HG03439 (cell line): ENCODE measurements at regions not wholly inside any gene's neighbourhood (a gene's known extent, or its start where the extent isn't known, plus 50 kb on each side); places are given as distances from the start of the nearest gene placed in this dataset.

ENCODE experiments used
- ATAC-seq: cut with Tn5 transposase; IDR thresholded peaks from one replicate; pipeline ENCODE4 v1.9.1; 2021; ENCODE audit warnings: mild to moderate bottlenecking, moderate library complexity; ENCODE audit not compliant: unreplicated experiment

GRCh38 chr10:2871673-2872219 is 195.6 kb upstream of the PFKP start:
- ATAC-seq: no peak

- ATAC-seq: no peak
These were observed 196.7 kb upstream of the PFKP start for GRCh38 chr10:2870654-2871053.

GRCh38 chr10:2867788-2868299 is 199.5 kb upstream of the PFKP start:
- no peak for ATAC-seq

GRCh38 chr10:2866569-2866968 is 200.8 kb upstream of the PFKP start:
- ATAC-seq: no peak

- no peak for ATAC-seq
These were observed 205.6 kb upstream of the PFKP start for GRCh38 chr10:2861632-2862210.

- ATAC-seq: no peak
These were observed 208.9 kb upstream of the PFKP start for GRCh38 chr10:2858452-2858851.

GRCh38 chr10:2856598-2856997 is 210.8 kb upstream of the PFKP start:
- no peak for ATAC-seq

GRCh38 chr10:2852574-2853323 is 214.6 kb upstream of the PFKP start:
- no peak for ATAC-seq

GRCh38 chr10:2851566-2851965 is 215.8 kb upstream of the PFKP start:
- ATAC-seq: no peak

- ATAC-seq: no peak
These were observed 217.1 kb upstream of the PFKP start for GRCh38 chr10:2850202-2850601.

- no peak for ATAC-seq
These were observed 222.4 kb upstream of the PFKP start for GRCh38 chr10:2844925-2845324.

- no peak for ATAC-seq
These were observed 228.1 kb upstream of the PFKP start for GRCh38 chr10:2839081-2839725.

- no peak for ATAC-seq
These were observed 229.7 kb upstream of the PFKP start for GRCh38 chr10:2837674-2838073.

GRCh38 chr10:2836921-2837662 is 230.3 kb upstream of the PFKP start:
- ATAC-seq: no peak

- ATAC-seq: no peak
These were observed 233.1 kb upstream of the PFKP start for GRCh38 chr10:2834214-2834613.

GRCh38 chr10:2831509-2831908 is 235.8 kb upstream of the PFKP start:
- ATAC-seq: no peak

- ATAC-seq: no peak
These were observed 238.6 kb upstream of the PFKP start for GRCh38 chr10:2828741-2829140.

GRCh38 chr10:2826675-2827074 is 240.7 kb upstream of the PFKP start:
- ATAC-seq: no peak

GRCh38 chr10:2825841-2826240 is 241.5 kb upstream of the PFKP start:
- no peak for ATAC-seq

- no peak for ATAC-seq
These were observed 249.3 kb upstream of the PFKP start for GRCh38 chr10:2817940-2818636.
